ENCODE measurements at regions not wholly inside any gene's neighbourhood (a gene's known extent, or its start where the extent isn't known, plus 50 kb on each side); places are given as distances from the start of the nearest gene placed in this dataset.

DNA sequence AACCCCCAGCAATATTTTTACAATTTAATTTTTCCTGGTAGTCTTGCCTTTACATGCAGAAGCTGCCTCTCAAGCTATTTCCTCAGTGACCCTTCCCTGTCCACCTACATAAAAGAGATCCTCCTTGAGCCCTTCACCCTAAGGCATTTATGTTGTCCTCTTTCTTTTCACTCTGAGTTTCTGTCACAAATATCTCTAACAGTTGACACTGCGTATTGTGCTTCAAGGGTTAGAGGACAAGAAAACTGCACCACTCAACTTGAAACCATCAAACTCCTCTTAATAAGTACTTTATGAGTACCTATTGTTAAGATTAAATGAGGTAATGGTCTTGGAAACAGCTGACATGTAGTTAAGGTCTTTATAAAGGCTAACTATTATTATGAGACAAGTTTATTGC lies 557.7 kb downstream of the TRHDE start:
- TF ChIP-seq, protein P1, sequence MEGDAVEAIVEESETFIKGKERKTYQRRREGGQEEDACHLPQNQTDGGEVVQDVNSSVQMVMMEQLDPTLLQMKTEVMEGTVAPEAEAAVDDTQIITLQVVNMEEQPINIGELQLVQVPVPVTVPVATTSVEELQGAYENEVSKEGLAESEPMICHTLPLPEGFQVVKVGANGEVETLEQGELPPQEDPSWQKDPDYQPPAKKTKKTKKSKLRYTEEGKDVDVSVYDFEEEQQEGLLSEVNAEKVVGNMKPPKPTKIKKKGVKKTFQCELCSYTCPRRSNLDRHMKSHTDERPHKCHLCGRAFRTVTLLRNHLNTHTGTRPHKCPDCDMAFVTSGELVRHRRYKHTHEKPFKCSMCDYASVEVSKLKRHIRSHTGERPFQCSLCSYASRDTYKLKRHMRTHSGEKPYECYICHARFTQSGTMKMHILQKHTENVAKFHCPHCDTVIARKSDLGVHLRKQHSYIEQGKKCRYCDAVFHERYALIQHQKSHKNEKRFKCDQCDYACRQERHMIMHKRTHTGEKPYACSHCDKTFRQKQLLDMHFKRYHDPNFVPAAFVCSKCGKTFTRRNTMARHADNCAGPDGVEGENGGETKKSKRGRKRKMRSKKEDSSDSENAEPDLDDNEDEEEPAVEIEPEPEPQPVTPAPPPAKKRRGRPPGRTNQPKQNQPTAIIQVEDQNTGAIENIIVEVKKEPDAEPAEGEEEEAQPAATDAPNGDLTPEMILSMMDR (IDR thresholded peaks at IDR 0.05): no peak
- no peak for TF ChIP-seq POLR2A (IDR thresholded peaks at IDR 0.05)
